Thyroid gland (tissue), 4 donors: ENCODE measurements at regions not wholly inside any gene's neighbourhood (a gene's known extent, or its start where the extent isn't known, plus 50 kb on each side); places are given as distances from the start of the nearest gene placed in this dataset.

ENCODE experiments used
- DNase-seq, 2 donors: peaks; one replicate each; pipeline ENCODE4 v3.0.0-alpha.2; 2019
- H3K27ac ChIP-seq, 3 donors: fragments of 200-600 bp; sonication (generic); 1 replicate in 2 of 3; 2 replicates in 1 of 3; pipeline ENCODE4 v1.5.1; 2016 to 2019; ENCODE audit warnings: mild to moderate bottlenecking in 1 of 3, moderate library complexity in 1 of 3
- H3K27me3 ChIP-seq: fragments of 200-600 bp; sonication (generic); one replicate; pipeline ENCODE4 v1.5.1; 2019
- H3K36me3 ChIP-seq, 2 donors: fragments of 200-600 bp; sonication (generic); one replicate each; pipeline ENCODE4 v1.5.1; 2016 to 2019
- H3K4me1 ChIP-seq, 2 donors: fragments of 200-600 bp; sonication (generic); one replicate each; pipeline ENCODE4 v1.5.1; 2017 to 2019
- H3K4me3 ChIP-seq, 3 donors: fragments of 200-600 bp; sonication (generic); replicated peaks in 1 of 3; 1 replicate in 2 of 3; 2 replicates in 1 of 3; pipeline ENCODE4 v1.5.1; 2016; ENCODE audit warnings: mild to moderate bottlenecking in 1 of 3
- H3K9me3 ChIP-seq: fragments of 200-600 bp; sonication (generic); one replicate; pipeline ENCODE4 v1.5.1; 2017
- CTCF ChIP-seq, 6 experiments: fragments of 200-600 bp in 3 of 6; fragments of 450-650 bp in 3 of 6; sonication (generic) in 3 of 6; IDR thresholded peaks; one replicate each; pipeline ENCODE4 v1.5.1; 2016 to 2019; ENCODE audit warnings: antibody characterized with exemption in 6 of 6, mild to moderate bottlenecking in 2 of 6, inconsistent platforms in 1 of 6, moderate library complexity in 1 of 6
- POLR2A ChIP-seq, 2 donors: fragments of 450-650 bp; IDR thresholded peaks; one replicate each; pipeline ENCODE4 v1.6.1; 2017; ENCODE audit warnings: antibody characterized with exemption in 2 of 2, mild to moderate bottlenecking in 2 of 2, moderate library complexity in 1 of 2
- WGBS, 2 donors: methylation state at CpG; one replicate each; pipeline ENCODE4 v1.1.5; 2017; 5-methylcytosine and 5-hydroxymethylcytosine counted together
- intact Hi-C: fragments of 100-400 bp; cut with DNase I; formaldehyde crosslinking; loops from one replicate; pipeline ENCODE4 v1.15.1; 2023

GRCh38 chr4:20030108-20030507 is 221.6 kb upstream of the SLIT2 start:
- Histone ChIP-seq H3K9me3 (no peaks in the 10 kb centered on the region), H3K27ac (no peak overlapping the region), H3K4me3 (no peak overlapping the region), H3K27me3 (no peaks in the 10 kb centered on the region), H3K4me1 (no peaks in the 10 kb centered on the region), H3K36me3 (no peaks in the 10 kb centered on the region)
- intact Hi-C loops, result no loop called here
- no peak for DNase-seq
- TF ChIP-seq POLR2A (IDR thresholded peaks at IDR 0.05) (no peak), CTCF (IDR thresholded peaks at IDR 0.05) (no peak)

DNA sequence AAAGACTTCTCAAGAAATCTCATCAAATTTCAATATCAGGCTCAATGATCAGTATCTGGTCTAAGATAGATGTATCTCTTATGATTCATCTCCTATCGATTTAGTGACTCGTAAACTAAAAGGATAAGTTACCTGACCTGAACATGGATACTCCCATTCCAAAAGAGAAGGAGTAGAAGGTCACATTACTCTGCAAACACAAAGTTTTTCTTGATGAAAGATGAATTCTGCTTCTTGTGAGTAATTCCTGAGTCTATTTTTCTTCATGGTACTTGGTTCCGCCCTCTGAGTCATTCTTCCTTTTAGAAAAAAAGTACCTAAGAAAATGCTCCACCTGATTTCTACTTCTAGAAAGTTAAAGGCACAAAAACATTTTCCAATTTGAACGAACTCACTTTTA is 223.1 kb upstream of the SLIT2 start:
- TF ChIP-seq POLR2A (IDR thresholded peaks at IDR 0.05) (no peak), CTCF (IDR thresholded peaks at IDR 0.05) (no peak)
- whole genome bisulfite sequencing, 2 donors, result 76 to 81% methylated on average over 4 of the region's 4 CpGs
- no peaks in the 10 kb centered on the region for H3K4me1 ChIP-seq
- DNase-seq, result no peak
- no peaks in the 10 kb centered on the region for H3K27me3 ChIP-seq
- H3K9me3 ChIP-seq, result no peaks in the 10 kb centered on the region
- H3K36me3 ChIP-seq, result no peaks in the 10 kb centered on the region
- H3K4me3 ChIP-seq, result no peak overlapping the region
- no peak overlapping the region for H3K27ac ChIP-seq
- intact Hi-C loops, result no loop called here

DNA sequence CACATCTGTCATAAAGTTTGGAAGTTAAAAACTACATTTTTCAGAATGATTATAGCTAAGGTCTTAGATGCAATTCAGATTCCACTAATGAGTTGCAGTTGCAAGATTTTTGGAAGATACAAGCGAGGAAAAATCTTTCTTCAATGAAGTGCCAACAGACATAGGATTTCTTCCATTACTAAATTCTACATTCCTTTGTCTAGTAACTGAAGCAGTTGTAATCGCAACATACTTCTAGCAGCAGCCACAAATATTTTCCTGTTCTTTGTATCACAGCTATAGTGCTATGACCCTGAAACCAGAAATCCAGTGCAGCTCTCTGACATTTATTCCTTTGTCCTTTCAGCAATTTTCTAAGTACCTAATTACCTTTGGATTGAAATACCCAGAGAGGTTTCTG is 225.2 kb upstream of the SLIT2 start:
- Histone ChIP-seq H3K9me3 (no peaks in the 10 kb centered on the region), H3K4me3 (no peak overlapping the region), H3K27me3 (no peaks in the 10 kb centered on the region), H3K36me3 (no peaks in the 10 kb centered on the region), H3K4me1 (no peaks in the 10 kb centered on the region), H3K27ac (no peak overlapping the region)
- TF ChIP-seq POLR2A (IDR thresholded peaks at IDR 0.05), result no peak
- TF ChIP-seq CTCF (IDR thresholded peaks at IDR 0.05), result no peak
- 68 to 74% methylated on average over 2 of the region's 2 CpGs for WGBS, 2 donors
- no peak for DNase-seq
- intact Hi-C loops, result no loop called here

DNA sequence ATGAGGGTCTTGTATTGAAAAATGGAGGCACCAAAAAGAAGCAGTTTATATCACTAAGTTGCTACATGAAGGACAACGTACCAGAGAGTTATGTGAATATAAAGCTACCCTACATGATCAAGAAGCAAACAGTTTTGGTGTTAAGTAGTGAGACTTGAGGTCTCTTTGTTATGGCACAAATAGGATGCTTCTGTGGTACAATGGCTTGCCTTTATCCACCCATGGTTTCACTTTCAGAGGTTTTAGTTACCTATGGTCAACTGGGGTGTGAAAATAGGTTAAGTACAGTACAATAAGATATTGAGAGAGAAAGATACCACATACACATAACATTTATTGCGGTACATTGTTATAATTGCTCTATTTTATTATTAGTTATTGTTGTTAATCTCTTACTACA is 229.2 kb upstream of the SLIT2 start:
- intact Hi-C loops, result no loop called here
- TF ChIP-seq POLR2A (IDR thresholded peaks at IDR 0.05) (no peak), CTCF (IDR thresholded peaks at IDR 0.05) (no peak)
- DNase-seq, result no peak
- no peaks in the 10 kb centered on the region for H3K27me3 ChIP-seq
- H3K4me3 ChIP-seq, result no peak overlapping the region
- H3K4me1 ChIP-seq, result no peaks in the 10 kb centered on the region
- WGBS, 2 donors, result 95 to 97% methylated on average over 2 of the region's 2 CpGs
- H3K27ac ChIP-seq, result no peak overlapping the region
- H3K36me3 ChIP-seq, result no peaks in the 10 kb centered on the region
- H3K9me3 ChIP-seq, result no peaks in the 10 kb centered on the region

- Histone ChIP-seq H3K27me3 (no peaks in the 10 kb centered on the region), H3K36me3 (no peaks in the 10 kb centered on the region), H3K4me1 (no peaks in the 10 kb centered on the region), H3K9me3 (no peaks in the 10 kb centered on the region), H3K4me3 (no peak overlapping the region), H3K27ac (no peak overlapping the region)
- TF ChIP-seq POLR2A (IDR thresholded peaks at IDR 0.05) (no peak), CTCF (IDR thresholded peaks at IDR 0.05) (no peak)
- no peak for DNase-seq
- WGBS, 2 donors, result 91 to 93% methylated on average over 2 of the region's 2 CpGs
- intact Hi-C loops, result no loop called here
These were observed 231.6 kb upstream of the SLIT2 start for GRCh38 chr4:20020056-20020455.
